Testis (tissue), 2 donors: ENCODE measurements at regions not wholly inside any gene's neighbourhood (a gene's known extent, or its start where the extent isn't known, plus 50 kb on each side); places are given as distances from the start of the nearest gene placed in this dataset.

Source experiments
- DNase-seq: peaks from one replicate; pipeline ENCODE4 v3.0.0-alpha.2; 2019
- H3K27ac ChIP-seq, 2 donors: fragments of 200-600 bp; sonication (generic); one replicate each; pipeline ENCODE4 v1.5.1; 2019
- H3K27me3 ChIP-seq: fragments of 200-600 bp; sonication (generic); one replicate; pipeline ENCODE4 v1.5.1; 2019
- H3K36me3 ChIP-seq: fragments of 200-600 bp; sonication (generic); one replicate; pipeline ENCODE4 v1.5.1; 2017; ENCODE audit warnings: low read depth; ENCODE audit errors: missing control alignments
- H3K4me1 ChIP-seq: fragments of 200-600 bp; sonication (generic); one replicate; pipeline ENCODE4 v1.5.1; 2019
- H3K4me3 ChIP-seq, 2 donors: fragments of 200-600 bp; sonication (generic); one replicate each; pipeline ENCODE4 v1.5.1; 2017 to 2019
- H3K9me3 ChIP-seq: fragments of 200-600 bp; sonication (generic); one replicate; pipeline ENCODE4 v1.5.1; 2017
- POLR2A ChIP-seq: fragments of 450-650 bp; IDR thresholded peaks from one replicate; pipeline ENCODE4 v1.6.1; 2017; ENCODE audit warnings: antibody characterized with exemption, mild to moderate bottlenecking, moderate library complexity
- WGBS, 2 donors: methylation state at CpG; one replicate each; pipeline ENCODE4 v1.1.5; 2018; 5-methylcytosine and 5-hydroxymethylcytosine counted together
- intact Hi-C: fragments of 100-400 bp; cut with DNase I; formaldehyde crosslinking; loops from one replicate; pipeline ENCODE4 v1.15.1; 2023; ENCODE audit warnings: low total_unique reads
- TF ChIP-seq, protein P1 (sequence below), 3 experiments: fragments of 450-650 bp in 2 of 3; fragments of 200-600 bp in 1 of 3; sonication (generic) in 1 of 3; IDR thresholded peaks; one replicate each; pipeline ENCODE4 v1.5.1; 2016 to 2019; ENCODE audit warnings: antibody characterized with exemption in 3 of 3, mild to moderate bottlenecking in 2 of 3, moderate library complexity in 1 of 3

DNA sequence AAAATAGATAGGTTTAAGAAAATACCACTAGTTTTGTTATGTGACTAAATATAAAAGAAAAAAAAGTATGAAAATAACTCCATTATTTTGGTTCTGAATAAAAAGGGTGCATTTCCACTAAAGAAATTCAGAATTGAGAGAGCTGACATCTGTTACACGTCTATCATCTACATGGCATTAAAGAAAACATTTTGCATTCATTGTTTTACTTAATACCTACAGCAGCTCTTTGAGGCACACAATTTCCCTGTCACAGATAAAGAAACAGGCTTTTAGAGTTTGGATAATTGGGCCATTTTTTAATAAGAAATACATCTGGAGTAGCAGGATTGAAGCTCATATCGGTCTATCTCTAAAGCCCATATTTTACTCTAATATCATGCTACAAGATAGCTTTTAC lies 145.7 kb upstream of the LUZP2 start:
- Histone ChIP-seq H3K4me1 (no peaks in the 10 kb centered on the region), H3K36me3 (no peaks in the 10 kb centered on the region), H3K4me3 (no peak overlapping the region), H3K27me3 (no peaks in the 10 kb centered on the region), H3K9me3 (no peaks in the 10 kb centered on the region), H3K27ac (no peak overlapping the region)
- DNase-seq = no peak
- TF ChIP-seq, protein P1, sequence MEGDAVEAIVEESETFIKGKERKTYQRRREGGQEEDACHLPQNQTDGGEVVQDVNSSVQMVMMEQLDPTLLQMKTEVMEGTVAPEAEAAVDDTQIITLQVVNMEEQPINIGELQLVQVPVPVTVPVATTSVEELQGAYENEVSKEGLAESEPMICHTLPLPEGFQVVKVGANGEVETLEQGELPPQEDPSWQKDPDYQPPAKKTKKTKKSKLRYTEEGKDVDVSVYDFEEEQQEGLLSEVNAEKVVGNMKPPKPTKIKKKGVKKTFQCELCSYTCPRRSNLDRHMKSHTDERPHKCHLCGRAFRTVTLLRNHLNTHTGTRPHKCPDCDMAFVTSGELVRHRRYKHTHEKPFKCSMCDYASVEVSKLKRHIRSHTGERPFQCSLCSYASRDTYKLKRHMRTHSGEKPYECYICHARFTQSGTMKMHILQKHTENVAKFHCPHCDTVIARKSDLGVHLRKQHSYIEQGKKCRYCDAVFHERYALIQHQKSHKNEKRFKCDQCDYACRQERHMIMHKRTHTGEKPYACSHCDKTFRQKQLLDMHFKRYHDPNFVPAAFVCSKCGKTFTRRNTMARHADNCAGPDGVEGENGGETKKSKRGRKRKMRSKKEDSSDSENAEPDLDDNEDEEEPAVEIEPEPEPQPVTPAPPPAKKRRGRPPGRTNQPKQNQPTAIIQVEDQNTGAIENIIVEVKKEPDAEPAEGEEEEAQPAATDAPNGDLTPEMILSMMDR (IDR thresholded peaks at IDR 0.05) = no peak
- TF ChIP-seq POLR2A = no peak
- intact Hi-C loops = no loop called here
- WGBS, 2 donors = 35 to 49% methylated on average over 2 of the region's 2 CpGs

DNA sequence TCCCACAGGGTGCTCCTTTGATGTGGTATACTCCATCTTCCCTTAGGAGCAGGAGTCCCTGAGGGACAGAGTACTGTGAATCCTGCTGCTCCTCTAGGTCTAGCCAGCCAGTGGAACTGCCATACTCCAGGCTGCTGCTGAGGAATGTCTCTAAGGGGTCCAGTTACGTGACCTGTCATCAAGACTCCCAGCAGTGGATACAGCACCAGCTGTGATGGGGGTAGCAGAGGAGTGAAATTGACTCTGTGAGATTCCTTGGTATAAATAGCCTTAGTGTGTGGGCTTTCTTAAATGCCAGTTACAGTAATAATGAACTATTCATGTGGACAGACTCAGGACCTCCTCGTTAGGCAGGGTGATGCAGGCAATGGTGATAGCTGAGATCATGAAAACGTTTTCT lies 140.4 kb upstream of the LUZP2 start:
- 61 to 67% methylated on average over 3 of the region's 3 CpGs for WGBS, 2 donors
- no peaks in the 10 kb centered on the region for H3K27me3 ChIP-seq
- DNase-seq = no peak
- no peaks in the 10 kb centered on the region for H3K4me1 ChIP-seq
- H3K4me3 ChIP-seq = no peak overlapping the region
- no peak for TF ChIP-seq POLR2A
- TF ChIP-seq, protein P1 (IDR thresholded peaks at IDR 0.05) = no peak
- intact Hi-C loops = no loop called here
- no peaks in the 10 kb centered on the region for H3K36me3 ChIP-seq
- H3K27ac ChIP-seq = no peak overlapping the region
- no peaks in the 10 kb centered on the region for H3K9me3 ChIP-seq

DNA sequence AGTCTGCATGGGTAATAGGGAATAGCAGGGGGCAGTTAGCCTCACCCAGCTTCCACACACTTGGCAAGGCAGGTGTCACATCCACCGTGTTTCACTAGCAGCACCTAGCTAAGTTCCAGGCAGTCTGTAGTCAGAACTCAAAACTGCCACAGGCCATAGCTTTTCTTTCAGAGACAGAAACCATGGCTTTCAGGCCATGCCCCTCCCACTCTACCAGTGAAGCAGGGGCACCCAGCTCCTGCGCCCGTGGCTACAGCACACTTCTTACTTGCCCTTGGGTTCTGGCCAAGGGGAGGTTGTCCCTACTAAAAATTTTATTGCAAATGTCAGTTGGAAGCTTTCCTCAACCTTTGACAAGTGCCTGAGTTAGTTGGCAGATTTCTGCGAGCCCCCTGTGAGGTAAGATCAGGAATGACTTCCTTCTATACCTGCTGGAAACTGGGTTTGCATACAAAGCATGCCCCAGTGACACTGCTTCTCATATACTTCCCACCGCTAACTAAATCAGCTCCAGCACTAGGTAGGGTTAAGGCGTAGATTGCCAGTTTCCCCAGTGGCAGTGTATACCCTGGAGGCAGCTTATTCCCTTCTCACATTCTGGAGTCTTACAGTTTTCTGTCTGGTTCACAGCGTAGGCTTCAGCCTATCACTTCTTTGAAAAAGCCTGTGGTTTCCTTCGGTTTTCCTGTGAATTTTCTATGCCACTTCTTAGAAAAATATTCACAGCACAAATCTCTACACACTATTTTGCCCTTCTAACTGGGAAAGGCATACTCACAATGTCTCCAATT lies 139.0 kb upstream of the LUZP2 start:
- Histone ChIP-seq H3K4me3 (no peak overlapping the region), H3K27me3 (no peaks in the 10 kb centered on the region), H3K27ac (no peak overlapping the region), H3K36me3 (no peaks in the 10 kb centered on the region), H3K9me3 (no peaks in the 10 kb centered on the region), H3K4me1 (no peaks in the 10 kb centered on the region)
- 79 to 87% methylated on average over 8 of the region's 8 CpGs for WGBS, 2 donors
- intact Hi-C loops = no loop called here
- TF ChIP-seq POLR2A = no peak
- TF ChIP-seq, protein P1 (IDR thresholded peaks at IDR 0.05) = no peak
- DNase-seq = no peak

DNA sequence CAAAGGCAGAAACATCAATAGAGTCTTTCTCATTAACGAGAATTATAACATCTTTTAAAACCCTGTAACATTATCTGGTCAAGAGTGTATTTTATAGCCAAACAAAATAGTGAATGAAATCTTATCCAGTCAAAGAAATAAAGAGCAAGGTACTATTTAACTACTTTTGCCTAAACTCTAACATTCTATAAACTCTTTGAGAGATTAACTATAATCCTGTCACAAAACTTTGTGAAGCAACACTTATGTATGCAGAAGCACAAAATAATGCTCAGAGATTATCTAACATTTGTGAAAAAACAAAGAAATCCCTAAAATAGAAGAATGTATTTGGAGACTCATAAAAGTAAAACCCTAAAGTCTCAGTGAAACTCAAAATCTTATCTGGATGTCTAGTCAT lies 124.4 kb upstream of the LUZP2 start:
- intact Hi-C loops = no loop called here
- Histone ChIP-seq H3K9me3 (no peaks in the 10 kb centered on the region), H3K27ac (no peak overlapping the region), H3K36me3 (no peaks in the 10 kb centered on the region), H3K4me1 (no peaks in the 10 kb centered on the region), H3K4me3 (no peak overlapping the region), H3K27me3 (no peaks in the 10 kb centered on the region)
- 47 to 54% methylated on average over 1 of the region's 1 CpG for WGBS, 2 donors
- no peak for DNase-seq
- TF ChIP-seq POLR2A = no peak
- TF ChIP-seq, protein P1 (IDR thresholded peaks at IDR 0.05) = no peak

DNA sequence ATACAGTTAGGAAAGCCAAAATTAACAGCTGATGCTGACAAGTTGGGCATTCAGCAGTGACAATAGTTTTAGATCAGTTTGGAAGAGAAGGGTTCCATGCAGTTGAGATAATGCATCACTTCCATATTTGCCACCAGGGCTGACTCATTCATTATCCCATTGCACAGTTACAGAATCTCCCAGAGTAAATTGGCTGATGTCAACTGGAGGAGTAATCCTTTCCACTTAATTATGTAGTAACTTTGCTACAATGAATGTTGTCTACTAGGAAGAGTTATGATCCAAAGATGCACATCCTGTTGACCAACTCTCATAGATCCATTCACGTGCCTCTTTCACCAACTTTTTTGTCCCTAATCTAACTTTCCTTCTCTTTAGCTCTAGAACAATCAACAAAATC lies 123.3 kb upstream of the LUZP2 start:
- H3K9me3 ChIP-seq = no peaks in the 10 kb centered on the region
- H3K4me3 ChIP-seq = no peak overlapping the region
- intact Hi-C loops = no loop called here
- H3K4me1 ChIP-seq = no peaks in the 10 kb centered on the region
- no peaks in the 10 kb centered on the region for H3K27me3 ChIP-seq
- no peak for TF ChIP-seq POLR2A
- TF ChIP-seq, protein P1 (IDR thresholded peaks at IDR 0.05) = no peak
- DNase-seq = no peak
- WGBS, 2 donors = 38 to 49% methylated on average over 1 of the region's 1 CpG
- H3K36me3 ChIP-seq = no peaks in the 10 kb centered on the region
- H3K27ac ChIP-seq = no peak overlapping the region
